PC-9 (cell line): ENCODE measurements at regions not wholly inside any gene's neighbourhood (a gene's known extent, or its start where the extent isn't known, plus 50 kb on each side); places are given as distances from the start of the nearest gene placed in this dataset.

Experiments
- EZH2 ChIP-seq: fragments of 200-600 bp; sonication (generic); IDR thresholded peaks from 2 replicates; pipeline ENCODE4 v1.8.0; 2017; ENCODE audit warnings: antibody characterized with exemption, low read depth
- TF ChIP-seq, protein P1 (sequence below): fragments of 200-600 bp; sonication (generic); conservative IDR thresholded peaks from 2 replicates; pipeline ENCODE4 v1.6.1; 2017; ENCODE audit warnings: mixed run types, antibody characterized with exemption, mild to moderate bottlenecking, moderate library complexity

- TF ChIP-seq, protein P1, sequence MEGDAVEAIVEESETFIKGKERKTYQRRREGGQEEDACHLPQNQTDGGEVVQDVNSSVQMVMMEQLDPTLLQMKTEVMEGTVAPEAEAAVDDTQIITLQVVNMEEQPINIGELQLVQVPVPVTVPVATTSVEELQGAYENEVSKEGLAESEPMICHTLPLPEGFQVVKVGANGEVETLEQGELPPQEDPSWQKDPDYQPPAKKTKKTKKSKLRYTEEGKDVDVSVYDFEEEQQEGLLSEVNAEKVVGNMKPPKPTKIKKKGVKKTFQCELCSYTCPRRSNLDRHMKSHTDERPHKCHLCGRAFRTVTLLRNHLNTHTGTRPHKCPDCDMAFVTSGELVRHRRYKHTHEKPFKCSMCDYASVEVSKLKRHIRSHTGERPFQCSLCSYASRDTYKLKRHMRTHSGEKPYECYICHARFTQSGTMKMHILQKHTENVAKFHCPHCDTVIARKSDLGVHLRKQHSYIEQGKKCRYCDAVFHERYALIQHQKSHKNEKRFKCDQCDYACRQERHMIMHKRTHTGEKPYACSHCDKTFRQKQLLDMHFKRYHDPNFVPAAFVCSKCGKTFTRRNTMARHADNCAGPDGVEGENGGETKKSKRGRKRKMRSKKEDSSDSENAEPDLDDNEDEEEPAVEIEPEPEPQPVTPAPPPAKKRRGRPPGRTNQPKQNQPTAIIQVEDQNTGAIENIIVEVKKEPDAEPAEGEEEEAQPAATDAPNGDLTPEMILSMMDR: peak; percentile 74
- no peak for TF ChIP-seq EZH2
Measured at GRCh38 chr13:99033814-99034213, 56.0 kb upstream of the DOCK9 start.
